ENCODE measurements at regions not wholly inside any gene's neighbourhood (a gene's known extent, or its start where the extent isn't known, plus 50 kb on each side); places are given as distances from the start of the nearest gene placed in this dataset.

- DNase-seq: no peak
- intact Hi-C loops (cut with DNase I): no loop called here
- ATAC-seq (ENCODE audit: poor library complexity): peak; percentile 84
Observed at GRCh38 chr13:31890946-31891345, 140.6 kb upstream of the FRY start.

- ATAC-seq (ENCODE audit: poor library complexity) (peak; percentile 55), DNase-seq (no peak)
- intact Hi-C loops (cut with DNase I): no loop called here
Observed at GRCh38 chr13:31891472-31891871, 140.1 kb upstream of the FRY start.

- intact Hi-C loops (cut with DNase I): no loop called here
- ATAC-seq (ENCODE audit: poor library complexity): no peak
Observed at GRCh38 chr13:31894931-31895330, 136.6 kb upstream of the FRY start.

GRCh38 chr13:31895691-31896090 lies 135.9 kb upstream of the FRY start:
- intact Hi-C loops (cut with DNase I): no loop called here
- peak; percentile 50 for ATAC-seq (ENCODE audit: poor library complexity)
- no peak for DNase-seq

More at GRCh38 chr13:31894931-31895330, 136.6 kb upstream of the FRY start:
- no peak for DNase-seq

GRCh38 chr13:31896427-31896826 lies 135.1 kb upstream of the FRY start:
- intact Hi-C loops (cut with DNase I): no loop called here
- DNase-seq (peak; percentile 45), ATAC-seq (ENCODE audit: poor library complexity) (peak; percentile 78)

- intact Hi-C loops (cut with DNase I): no loop called here
- ATAC-seq (ENCODE audit: poor library complexity): peak; percentile 3
- no peak for DNase-seq
Observed at GRCh38 chr13:31898378-31899071, 133.0 kb upstream of the FRY start.

- intact Hi-C loops (cut with DNase I): no loop called here
- no peak for DNase-seq
- no peak for ATAC-seq (ENCODE audit: poor library complexity)
Observed at GRCh38 chr13:31901985-31902384, 129.6 kb upstream of the FRY start.

GRCh38 chr13:31903111-31903815 lies 128.3 kb upstream of the FRY start:
- intact Hi-C loops (cut with DNase I): no loop called here
- no peak for DNase-seq
- no peak for ATAC-seq (ENCODE audit: poor library complexity)

GRCh38 chr13:31904941-31905824 lies 126.4 kb upstream of the FRY start:
- DNase-seq (no peak), ATAC-seq (ENCODE audit: poor library complexity) (no peak)
- intact Hi-C loops (cut with DNase I): no loop called here

GRCh38 chr13:31905961-31906360 lies 125.6 kb upstream of the FRY start:
- ATAC-seq (ENCODE audit: poor library complexity) (no peak), DNase-seq (no peak)
- intact Hi-C loops (cut with DNase I): no loop called here

- intact Hi-C loops (cut with DNase I): no loop called here
- DNase-seq (no peak), ATAC-seq (ENCODE audit: poor library complexity) (peak; percentile 57)
Observed at GRCh38 chr13:31908696-31909411, 122.7 kb upstream of the FRY start.

- intact Hi-C loops (cut with DNase I): loop anchor here (5.0 kb wide), 1 partner anchor 402 kb away; no protein-coding TSS in a partner anchor
- DNase-seq (peak; percentile 50), ATAC-seq (ENCODE audit: poor library complexity) (peak; percentile 71)
Observed at GRCh38 chr13:31909864-31910551, 121.6 kb upstream of the FRY start.

- intact Hi-C loops (cut with DNase I): loop anchor here (5.0 kb wide), 1 partner anchor 402 kb away; no protein-coding TSS in a partner anchor
- ATAC-seq (ENCODE audit: poor library complexity) (no peak), DNase-seq (no peak)
Observed at GRCh38 chr13:31910633-31911032, 120.9 kb upstream of the FRY start.

- intact Hi-C loops (cut with DNase I): loop anchor here (5.0 kb wide), 1 partner anchor 399 kb away; no protein-coding TSS in a partner anchor
- ATAC-seq (ENCODE audit: poor library complexity) (no peak), DNase-seq (no peak)
Observed at GRCh38 chr13:31912647-31913401, 118.8 kb upstream of the FRY start.

- intact Hi-C loops (cut with DNase I): loop anchor here (5.0 kb wide), 1 partner anchor 399 kb away; no protein-coding TSS in a partner anchor
- ATAC-seq (ENCODE audit: poor library complexity) (no peak), DNase-seq (no peak)
Observed at GRCh38 chr13:31913459-31913858, 118.1 kb upstream of the FRY start.

- DNase-seq (no peak), ATAC-seq (ENCODE audit: poor library complexity) (no peak)
- intact Hi-C loops (cut with DNase I): loop anchor here (5.0 kb wide), 1 partner anchor 397 kb away; no protein-coding TSS in a partner anchor
Observed at GRCh38 chr13:31914843-31915242, 116.7 kb upstream of the FRY start.

GRCh38 chr13:31918707-31919106 lies 112.9 kb upstream of the FRY start:
- intact Hi-C loops (cut with DNase I): no loop called here
- DNase-seq: no peak

More at GRCh38 chr13:31918707-31919106, 112.9 kb upstream of the FRY start:
- ATAC-seq (ENCODE audit: poor library complexity): no peak
